Natural killer cell (primary cell): ENCODE measurements at regions not wholly inside any gene's neighbourhood (a gene's known extent, or its start where the extent isn't known, plus 50 kb on each side); places are given as distances from the start of the nearest gene placed in this dataset.

Source experiments
- ATAC-seq, 3 donors: fragments of 150-1000 bp in 2 of 3; fragments of 200-7000 bp in 1 of 3; cut with Tn5 transposase; 1 replicate in 1 of 3; 2 replicates in 2 of 3; pipeline ENCODE4 v1.10.0; 2021; ENCODE audit warnings: mild to moderate bottlenecking in 2 of 3, moderate library complexity in 2 of 3
- DNase-seq, 2 donors: peaks; one replicate each; pipeline versions ENCODE4 v3.0.0 to v3.0.0-alpha.2; 2013 to 2021; ENCODE audit warnings: mixed read lengths in 1 of 2
- H3K27ac ChIP-seq: one replicate; pipeline ENCODE4 v1.5.1; 2013; ENCODE audit warnings: mild to moderate bottlenecking, low read length
- H3K27me3 ChIP-seq: one replicate; pipeline ENCODE4 v1.6.1; 2013; ENCODE audit warnings: low read length; ENCODE audit not compliant: control insufficient read depth, insufficient read depth
- H3K36me3 ChIP-seq: one replicate; pipeline ENCODE4 v1.6.1; 2013; ENCODE audit warnings: low read length; ENCODE audit not compliant: control insufficient read depth, insufficient read depth
- H3K4me1 ChIP-seq: one replicate; pipeline ENCODE4 v1.6.1; 2013; ENCODE audit warnings: low read length; ENCODE audit not compliant: control insufficient read depth, insufficient read depth
- H3K4me3 ChIP-seq: one replicate; pipeline ENCODE4 v1.5.1; 2013; ENCODE audit warnings: low read length
- H3K9me3 ChIP-seq: one replicate; pipeline ENCODE4 v1.6.1; 2013; ENCODE audit warnings: low read length; ENCODE audit not compliant: control insufficient read depth, insufficient read depth
- H3K27ac Mint-ChIP-seq, 2 donors: one replicate each; pipeline ENCODE4 v1.8.0; 2022; ENCODE audit warnings: mild to moderate bottlenecking in 2 of 2, mixed read lengths in 2 of 2, moderate library complexity in 1 of 2
- H3K27me3 Mint-ChIP-seq, 2 donors: one replicate each; pipeline ENCODE4 v1.8.0; 2022; ENCODE audit warnings: low read depth in 2 of 2, mixed read lengths in 2 of 2
- H3K36me3 Mint-ChIP-seq: one replicate; pipeline ENCODE4 v1.8.0; 2022; ENCODE audit warnings: mixed read lengths
- H3K4me1 Mint-ChIP-seq, 2 donors: one replicate each; pipeline ENCODE4 v1.8.0; 2022; ENCODE audit warnings: mixed read lengths in 2 of 2
- H3K4me3 Mint-ChIP-seq: one replicate; pipeline ENCODE4 v1.8.0; 2022; ENCODE audit warnings: mild to moderate bottlenecking, moderate library complexity, mixed read lengths
- H3K9me3 Mint-ChIP-seq, 2 donors: one replicate each; pipeline ENCODE4 v1.8.0; 2022; ENCODE audit warnings: mixed read lengths in 2 of 2
- CTCF ChIP-seq: fragments of 200-600 bp; IDR thresholded peaks from one replicate; pipeline ENCODE4 v1.8.0; 2022; ENCODE audit warnings: antibody characterized with exemption
- WGBS: methylation state at CpG from one replicate; pipeline ENCODE4 v1.1.7; 2013; ENCODE audit warnings: missing lambda C conversion rate; ENCODE audit not compliant: insufficient coverage; 5-methylcytosine and 5-hydroxymethylcytosine counted together
- intact Hi-C: fragments of 100-400 bp; cut with micrococcal nuclease; formaldehyde crosslinking; loops from one replicate; pipeline ENCODE4 v1.14.2; 2022

- Mint-ChIP-seq H3K27ac (no peak overlapping the region), H3K36me3 (no peaks in the 10 kb centered on the region), H3K4me3 (no peak overlapping the region), H3K9me3 (no peaks in the 10 kb centered on the region), H3K4me1 (no peaks in the 10 kb centered on the region), H3K27me3 (no peaks in the 10 kb centered on the region)
- WGBS, result 98% methylated on average over 5 of the region's 5 CpGs
- Histone ChIP-seq H3K36me3 (no peaks in the 10 kb centered on the region), H3K27me3 (no peaks in the 10 kb centered on the region), H3K9me3 (no peaks in the 10 kb centered on the region), H3K4me3 (no peak overlapping the region), H3K27ac (no peak overlapping the region), H3K4me1 (no peaks in the 10 kb centered on the region)
- no peak for DNase-seq
- ATAC-seq, result no peak
- no peak for TF ChIP-seq CTCF
- intact Hi-C loops, result no loop called here
These were observed 148.8 kb upstream of the RFX3 start for GRCh38 chr9:3674561-3674960.

DNA sequence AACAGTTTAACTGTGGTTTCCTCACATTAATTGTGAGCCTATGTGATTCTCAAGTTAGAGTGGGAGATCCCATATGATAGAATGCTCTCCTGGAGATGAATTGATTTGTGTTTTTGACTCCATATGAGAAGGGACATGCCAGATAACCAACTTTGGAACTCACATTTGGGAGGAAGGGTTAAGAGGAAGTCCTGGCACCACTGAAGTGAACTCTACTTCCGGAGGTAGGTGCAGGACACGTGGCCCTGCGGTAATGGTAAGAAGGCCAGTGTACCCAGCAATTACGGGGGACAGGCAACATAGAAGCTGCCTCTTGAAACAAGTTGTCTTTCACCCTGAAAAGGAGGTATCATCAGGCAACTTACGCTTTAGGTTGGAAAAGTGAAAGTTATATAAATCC is 146.6 kb upstream of the RFX3 start:
- Mint-ChIP-seq H3K36me3 (no peaks in the 10 kb centered on the region), H3K4me1 (no peaks in the 10 kb centered on the region), H3K4me3 (no peak overlapping the region), H3K27me3 (no peaks in the 10 kb centered on the region), H3K27ac (no peak overlapping the region), H3K9me3 (no peaks in the 10 kb centered on the region)
- no peak for DNase-seq
- Histone ChIP-seq H3K27ac (no peak overlapping the region), H3K27me3 (no peaks in the 10 kb centered on the region), H3K9me3 (no peaks in the 10 kb centered on the region), H3K4me3 (no peak overlapping the region), H3K36me3 (no peaks in the 10 kb centered on the region), H3K4me1 (no peaks in the 10 kb centered on the region)
- TF ChIP-seq CTCF, result no peak
- no peak for ATAC-seq
- intact Hi-C loops, result no loop called here
- 96% methylated on average over 5 of the region's 5 CpGs for WGBS

DNA sequence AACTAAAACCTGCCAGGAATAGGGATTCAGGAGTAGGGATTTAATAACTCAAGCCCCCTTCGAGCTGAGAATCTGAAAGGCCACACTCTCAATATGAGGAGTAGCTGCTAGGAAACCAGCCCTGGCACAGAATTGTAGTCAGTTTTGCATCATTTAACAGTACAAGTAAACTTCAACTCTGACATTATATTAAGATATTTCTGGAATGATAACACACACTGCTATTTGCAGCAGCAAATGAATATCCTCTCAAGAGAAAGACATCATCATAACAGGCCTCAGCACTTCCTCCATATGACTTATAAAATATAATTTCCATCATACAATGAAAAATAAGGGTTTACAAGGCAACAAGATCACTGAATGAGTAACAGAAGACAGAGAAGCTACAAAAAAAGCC is 138.2 kb upstream of the RFX3 start:
- H3K4me1 Mint-ChIP-seq, result no peaks in the 10 kb centered on the region

More for the DNA sequence above, 138.2 kb upstream of the RFX3 start:
- H3K4me1 ChIP-seq, result no peaks in the 10 kb centered on the region
- Mint-ChIP-seq H3K36me3 (no peaks in the 10 kb centered on the region), H3K27me3 (no peaks in the 10 kb centered on the region), H3K27ac (no peak overlapping the region), H3K4me3 (no peak overlapping the region), H3K9me3 (no peaks in the 10 kb centered on the region)
- intact Hi-C loops, result no loop called here
- H3K4me3 ChIP-seq, result no peak overlapping the region
- WGBS, result 100% methylated on average over 1 of the region's 1 CpG
- no peak overlapping the region for H3K27ac ChIP-seq
- DNase-seq, result no peak
- no peaks in the 10 kb centered on the region for H3K9me3 ChIP-seq
- no peaks in the 10 kb centered on the region for H3K27me3 ChIP-seq
- no peak for TF ChIP-seq CTCF
- no peaks in the 10 kb centered on the region for H3K36me3 ChIP-seq
- no peak for ATAC-seq
